ENCODE measurements at regions not wholly inside any gene's neighbourhood (a gene's known extent, or its start where the extent isn't known, plus 50 kb on each side); places are given as distances from the start of the nearest gene placed in this dataset.

GRCh38 chr4:94032754-94033153 is 174.9 kb upstream of the SMARCAD1 start:
- no peak for TF ChIP-seq TAF1 (IDR thresholded peaks at IDR 0.05; ENCODE audit: low read depth)
- TF ChIP-seq TCF12 (IDR thresholded peaks at IDR 0.05; ENCODE audit: low read depth), result no peak
- no peak for TF ChIP-seq NFIC (IDR thresholded peaks at IDR 0.05)

- TF ChIP-seq TAF1 (IDR thresholded peaks at IDR 0.05; ENCODE audit: low read depth) (no peak), CEBPB (IDR thresholded peaks at IDR 0.05) (no peak), EP300 (IDR thresholded peaks at IDR 0.05; ENCODE audit: borderline replicate concordance) (no peak), FOXM1 (IDR thresholded peaks at IDR 0.05; ENCODE audit: borderline replicate concordance, low read depth) (no peak), CREB1 (IDR thresholded peaks at IDR 0.05; ENCODE audit: low read depth) (no peak), TCF12 (IDR thresholded peaks at IDR 0.05; ENCODE audit: low read depth) (no peak), YY1 (IDR thresholded peaks at IDR 0.05; ENCODE audit: low read depth) (no peak), TEAD4 (IDR thresholded peaks at IDR 0.05) (no peak), REST (IDR thresholded peaks at IDR 0.05; ENCODE audit: low read depth) (no peak), ZBTB7A (IDR thresholded peaks at IDR 0.05; ENCODE audit: low read depth) (no peak), EGR1 (IDR thresholded peaks at IDR 0.05) (no peak), MAX (IDR thresholded peaks at IDR 0.05) (no peak), NFIC (IDR thresholded peaks at IDR 0.05) (no peak), RAD21 (IDR thresholded peaks at IDR 0.05; ENCODE audit: low read depth) (no peak), USF1 (IDR thresholded peaks at IDR 0.05) (no peak)
Observed at GRCh38 chr4:94036964-94037363, 170.7 kb upstream of the SMARCAD1 start.

- no peak for TF ChIP-seq REST (IDR thresholded peaks at IDR 0.05; ENCODE audit: low read depth)
- no peak for TF ChIP-seq YY1 (IDR thresholded peaks at IDR 0.05; ENCODE audit: low read depth)
- no peak for TF ChIP-seq USF1 (IDR thresholded peaks at IDR 0.05)
- no peak for TF ChIP-seq ZBTB7A (IDR thresholded peaks at IDR 0.05; ENCODE audit: low read depth)
- no peak for TF ChIP-seq TEAD4 (IDR thresholded peaks at IDR 0.05)
- TF ChIP-seq MAX (IDR thresholded peaks at IDR 0.05), result no peak
- TF ChIP-seq FOXM1 (IDR thresholded peaks at IDR 0.05; ENCODE audit: borderline replicate concordance, low read depth), result no peak
- no peak for TF ChIP-seq EGR1 (IDR thresholded peaks at IDR 0.05)
- no peak for TF ChIP-seq TCF12 (IDR thresholded peaks at IDR 0.05; ENCODE audit: low read depth)
- TF ChIP-seq CEBPB (IDR thresholded peaks at IDR 0.05), result no peak
- no peak for TF ChIP-seq RAD21 (IDR thresholded peaks at IDR 0.05; ENCODE audit: low read depth)
- TF ChIP-seq NFIC (IDR thresholded peaks at IDR 0.05), result no peak
- no peak for TF ChIP-seq CREB1 (IDR thresholded peaks at IDR 0.05; ENCODE audit: low read depth)
- TF ChIP-seq TAF1 (IDR thresholded peaks at IDR 0.05; ENCODE audit: low read depth), result no peak
- TF ChIP-seq EP300 (IDR thresholded peaks at IDR 0.05; ENCODE audit: borderline replicate concordance), result no peak
Observed at GRCh38 chr4:94038195-94038594, 169.5 kb upstream of the SMARCAD1 start.

- TF ChIP-seq FOXM1 (IDR thresholded peaks at IDR 0.05; ENCODE audit: borderline replicate concordance, low read depth), result no peak
Observed at GRCh38 chr4:94039226-94039625, 168.4 kb upstream of the SMARCAD1 start.

- no peak for TF ChIP-seq TCF12 (IDR thresholded peaks at IDR 0.05; ENCODE audit: low read depth)
- TF ChIP-seq EGR1 (IDR thresholded peaks at IDR 0.05), result no peak
- TF ChIP-seq CEBPB (IDR thresholded peaks at IDR 0.05), result no peak
- no peak for TF ChIP-seq YY1 (IDR thresholded peaks at IDR 0.05; ENCODE audit: low read depth)
- TF ChIP-seq CREB1 (IDR thresholded peaks at IDR 0.05; ENCODE audit: low read depth), result no peak
- TF ChIP-seq NFIC (IDR thresholded peaks at IDR 0.05), result no peak
- TF ChIP-seq ZBTB7A (IDR thresholded peaks at IDR 0.05; ENCODE audit: low read depth), result no peak
- no peak for TF ChIP-seq TEAD4 (IDR thresholded peaks at IDR 0.05)
- TF ChIP-seq MAX (IDR thresholded peaks at IDR 0.05), result no peak
- TF ChIP-seq EP300 (IDR thresholded peaks at IDR 0.05; ENCODE audit: borderline replicate concordance), result no peak
- TF ChIP-seq TAF1 (IDR thresholded peaks at IDR 0.05; ENCODE audit: low read depth), result no peak
- no peak for TF ChIP-seq RAD21 (IDR thresholded peaks at IDR 0.05; ENCODE audit: low read depth)
- TF ChIP-seq USF1 (IDR thresholded peaks at IDR 0.05), result no peak
- TF ChIP-seq FOXM1 (IDR thresholded peaks at IDR 0.05; ENCODE audit: borderline replicate concordance, low read depth), result no peak
- no peak for TF ChIP-seq REST (IDR thresholded peaks at IDR 0.05; ENCODE audit: low read depth)
Observed at GRCh38 chr4:94063084-94063483, 144.6 kb upstream of the SMARCAD1 start.
